ENCODE measurements at regions not wholly inside any gene's neighbourhood (a gene's known extent, or its start where the extent isn't known, plus 50 kb on each side); places are given as distances from the start of the nearest gene placed in this dataset.

GRCh38 chr20:56799187-56799586 is 170.1 kb downstream of the TFAP2C start:
- no peak for DNase-seq (ENCODE audit: low read depth in 2 of 3, low spot score in 2 of 3)

DNA sequence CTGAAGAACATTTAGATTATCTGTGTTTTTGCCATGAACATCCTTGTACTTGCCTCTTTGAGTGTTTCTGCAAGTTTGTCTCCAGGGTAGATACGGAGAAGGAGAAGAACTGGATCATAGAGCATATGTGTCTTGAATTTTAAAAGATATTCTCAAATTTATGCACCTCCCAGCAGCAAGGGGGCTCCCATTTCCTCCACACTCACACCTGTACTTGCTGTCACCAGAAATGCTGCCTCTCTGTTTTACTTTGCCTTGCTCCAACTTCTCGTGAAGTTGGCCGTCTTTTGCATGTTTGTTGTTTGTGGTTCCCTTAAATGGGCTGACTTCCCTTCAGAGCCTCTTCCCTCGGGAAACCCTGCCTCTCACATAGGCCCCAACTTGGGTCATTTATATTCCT is 171.0 kb downstream of the TFAP2C start:
- no peak for DNase-seq (ENCODE audit: low read depth in 2 of 3, low spot score in 2 of 3)

DNA sequence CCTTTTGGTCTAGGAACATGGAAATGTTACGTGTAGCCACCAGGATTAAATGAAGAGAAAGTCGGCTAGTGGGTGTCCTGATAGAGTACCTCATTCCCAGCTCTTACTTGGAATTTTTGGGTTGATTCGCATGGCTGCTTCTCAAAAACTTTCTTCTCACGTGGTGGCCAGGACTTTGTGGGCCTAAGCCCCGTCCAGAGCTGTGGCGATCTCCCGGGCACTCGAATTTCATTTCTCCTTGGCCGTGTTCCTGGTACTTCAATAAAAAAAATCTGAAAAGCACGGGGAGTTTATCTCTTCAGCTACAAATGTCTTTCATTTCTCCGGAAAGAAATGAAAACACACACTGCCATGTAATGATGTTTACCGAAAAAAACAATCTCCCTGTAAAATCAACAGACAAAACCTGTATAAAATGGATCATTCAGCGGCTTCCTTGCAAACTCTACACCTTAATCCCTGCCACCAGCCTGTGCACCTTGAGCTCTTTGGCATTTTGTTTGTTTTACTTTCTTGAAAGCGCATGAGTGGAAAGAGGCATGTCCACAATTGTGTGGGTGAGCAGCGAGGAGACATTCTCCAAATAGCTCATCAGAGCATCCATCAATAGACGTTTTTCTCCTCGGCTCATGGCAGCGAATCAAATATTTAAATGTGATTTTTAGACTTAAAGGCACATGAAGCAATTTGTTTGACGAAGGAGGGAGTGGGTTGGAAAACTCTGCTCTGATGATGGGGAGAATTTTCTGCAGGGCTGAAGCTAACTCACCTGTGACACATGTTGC is 173.1 kb downstream of the TFAP2C start:
- DNase-seq (ENCODE audit: low read depth in 2 of 3, low spot score in 2 of 3) = no peak

DNA sequence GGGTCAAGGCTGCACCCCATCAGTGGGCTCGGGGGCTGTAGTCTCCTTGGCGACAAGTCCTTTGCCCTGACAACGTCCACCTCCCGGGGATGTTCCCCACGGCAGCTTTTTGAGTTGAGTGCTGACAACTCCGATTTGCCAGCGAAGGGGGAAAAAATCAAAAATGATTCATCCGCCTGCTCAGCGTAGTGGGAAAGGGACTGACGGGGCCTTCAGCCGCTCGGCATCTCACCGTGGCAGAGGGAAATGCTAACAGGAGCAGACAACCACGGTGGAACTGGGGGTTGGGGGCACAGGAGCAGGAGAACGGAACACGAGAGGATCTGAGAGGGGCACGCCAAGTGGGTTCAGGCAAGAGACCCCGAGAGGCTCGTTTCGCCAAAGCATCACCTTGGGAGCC is 173.7 kb downstream of the TFAP2C start:
- DNase-seq (ENCODE audit: low read depth in 2 of 3, low spot score in 2 of 3) = no peak

GRCh38 chr20:56805313-56805712 is 176.2 kb downstream of the TFAP2C start:
- no peak for DNase-seq (ENCODE audit: low read depth in 2 of 3, low spot score in 2 of 3)

- no peak for DNase-seq (ENCODE audit: low read depth in 2 of 3, low spot score in 2 of 3)
These were observed 176.9 kb downstream of the TFAP2C start for GRCh38 chr20:56805966-56806365.

GRCh38 chr20:56806952-56807517 is 177.9 kb downstream of the TFAP2C start:
- no peak for DNase-seq (ENCODE audit: low read depth in 2 of 3, low spot score in 2 of 3)

GRCh38 chr20:56808117-56808725 is 179.1 kb downstream of the TFAP2C start:
- no peak for DNase-seq (ENCODE audit: low read depth in 2 of 3, low spot score in 2 of 3)

- DNase-seq (ENCODE audit: low read depth in 2 of 3, low spot score in 2 of 3) = no peak
These were observed 179.6 kb downstream of the TFAP2C start for GRCh38 chr20:56808732-56809131.

- DNase-seq (ENCODE audit: low read depth in 2 of 3, low spot score in 2 of 3) = no peak
These were observed 180.6 kb downstream of the TFAP2C start for GRCh38 chr20:56809668-56810067.

- no peak for DNase-seq (ENCODE audit: low read depth in 2 of 3, low spot score in 2 of 3)
These were observed 181.0 kb downstream of the TFAP2C start for GRCh38 chr20:56810141-56810540.

DNA sequence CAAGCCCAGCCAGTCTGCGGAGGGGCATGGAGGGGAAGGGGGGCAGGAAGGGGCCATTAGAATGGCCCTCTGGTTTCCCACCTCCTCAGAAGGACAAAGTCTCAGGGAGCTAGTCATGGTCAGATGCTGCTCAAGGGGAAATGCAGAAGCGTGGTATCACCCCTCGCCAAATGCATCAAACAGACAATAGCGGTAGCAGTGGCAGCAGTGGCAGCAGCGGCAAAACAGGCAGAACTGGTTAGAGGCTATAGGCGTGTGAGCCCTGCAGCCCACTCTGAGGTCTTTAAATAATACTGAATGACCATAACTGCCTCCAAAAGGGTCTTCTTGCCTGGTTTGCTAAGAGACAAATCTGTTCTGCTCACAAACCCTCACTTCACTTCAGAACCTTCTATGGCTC is 186.7 kb downstream of the TFAP2C start:
- no peak for DNase-seq (ENCODE audit: low read depth in 2 of 3, low spot score in 2 of 3)

DNA sequence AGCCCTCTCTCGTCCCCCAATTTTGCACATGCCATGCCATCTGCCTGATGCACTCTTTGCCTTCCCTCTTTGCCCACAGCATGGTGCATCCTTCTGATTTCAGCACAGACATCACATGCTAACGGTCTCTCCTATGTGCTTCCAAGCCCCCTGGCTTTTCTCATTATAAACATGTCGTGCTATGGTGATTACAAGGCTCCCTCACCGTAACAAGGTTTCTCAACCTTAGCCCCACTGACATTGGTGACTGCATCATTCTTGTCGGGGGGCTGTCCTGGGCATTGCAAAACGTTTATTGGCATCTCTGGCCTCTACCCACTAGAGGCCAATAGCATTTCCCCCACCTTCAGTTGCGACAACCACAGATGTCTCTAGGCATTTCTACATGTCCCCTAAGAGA is 187.2 kb downstream of the TFAP2C start:
- no peak for DNase-seq (ENCODE audit: low read depth in 2 of 3, low spot score in 2 of 3)

- DNase-seq (ENCODE audit: low read depth in 2 of 3, low spot score in 2 of 3) = no peak
These were observed 188.9 kb downstream of the TFAP2C start for GRCh38 chr20:56817780-56818675.

DNA sequence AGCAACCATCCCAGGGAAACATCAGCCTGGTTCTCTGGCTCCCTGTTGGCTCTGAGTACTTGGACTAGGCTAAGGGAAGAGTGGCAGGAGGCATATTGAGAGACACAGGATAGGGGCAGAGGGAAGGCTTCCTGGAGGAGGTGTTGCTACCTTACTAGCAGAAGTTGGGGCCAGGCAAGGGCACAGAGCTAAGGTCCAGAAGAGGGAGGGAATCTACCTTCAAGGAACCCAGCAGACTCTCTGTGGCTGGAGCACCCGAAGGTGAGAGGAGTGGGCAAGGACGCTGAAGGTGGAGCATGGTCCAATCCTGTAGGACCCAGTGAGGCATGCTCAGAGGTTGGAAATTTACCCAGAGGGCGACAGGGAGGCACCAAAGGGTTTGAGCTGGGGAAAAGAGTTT is 191.9 kb downstream of the TFAP2C start:
- DNase-seq (ENCODE audit: low read depth in 2 of 3, low spot score in 2 of 3) = no peak

DNA sequence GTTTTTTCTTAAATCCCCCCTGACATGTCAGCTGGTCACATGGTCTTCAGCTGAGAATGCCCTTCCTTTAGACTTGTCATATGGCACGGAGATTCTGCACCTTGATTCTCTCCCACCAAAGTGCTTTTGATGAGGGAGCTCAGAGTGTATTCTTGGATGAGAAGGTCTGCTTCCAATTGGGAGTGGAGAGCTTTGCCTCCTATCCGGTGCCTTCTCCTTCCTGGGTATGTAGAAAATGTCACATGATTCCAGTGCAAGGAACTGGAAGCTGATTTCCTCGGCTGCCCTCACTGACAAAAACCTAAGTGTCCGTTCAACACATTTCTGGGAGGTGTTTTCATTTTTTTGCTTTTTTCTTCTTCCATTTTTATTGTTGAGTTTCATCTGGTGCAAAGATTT is 197.2 kb downstream of the TFAP2C start:
- DNase-seq (ENCODE audit: low read depth in 2 of 3, low spot score in 2 of 3) = no peak

- no peak for DNase-seq (ENCODE audit: low read depth in 2 of 3, low spot score in 2 of 3)
These were observed 197.9 kb downstream of the TFAP2C start for GRCh38 chr20:56826705-56827665.

- DNase-seq (ENCODE audit: low read depth in 2 of 3, low spot score in 2 of 3) = no peak
These were observed 198.7 kb downstream of the TFAP2C start for GRCh38 chr20:56827763-56828162.

DNA sequence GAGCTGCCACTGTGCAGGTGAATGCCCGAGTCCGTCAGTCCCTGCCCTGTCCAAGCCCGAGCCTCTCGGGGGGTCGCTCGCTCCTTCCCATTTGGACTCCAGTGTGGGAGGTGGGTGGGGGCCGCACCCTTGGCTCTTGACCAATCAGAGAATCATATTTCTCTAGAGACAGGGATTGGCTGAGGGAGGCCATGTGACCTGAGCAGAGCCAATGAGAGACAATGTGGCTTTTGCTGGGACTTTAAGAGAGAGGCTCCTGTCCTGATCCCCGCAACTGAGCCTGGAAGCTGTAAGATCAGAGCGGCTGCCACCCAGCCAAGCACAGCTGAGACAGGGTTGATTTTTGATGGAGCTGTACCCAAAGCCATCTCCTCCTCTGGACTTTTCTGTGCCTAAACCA is 199.3 kb downstream of the TFAP2C start:
- DNase-seq (ENCODE audit: low read depth in 2 of 3, low spot score in 2 of 3) = no peak

GRCh38 chr20:56829788-56830385 is 200.8 kb downstream of the TFAP2C start:
- DNase-seq (ENCODE audit: low read depth in 2 of 3, low spot score in 2 of 3) = no peak

Measured in activated CD8-positive, alpha-beta memory T cell treated with anti-CD3 and anti-CD28 coated beads for 48 hours (primary cell).